HEK293T (cell line): ENCODE measurements at regions not wholly inside any gene's neighbourhood (a gene's known extent, or its start where the extent isn't known, plus 50 kb on each side); places are given as distances from the start of the nearest gene placed in this dataset.

Source experiments
- ELF4 ChIP-seq: fragments of 450-650 bp; IDR thresholded peaks from 2 replicates; pipeline ENCODE4 v1.6.1; 2017; ENCODE audit warnings: antibody characterized with exemption
- FOXA1 ChIP-seq: fragments of 450-650 bp; IDR thresholded peaks from 2 replicates; pipeline ENCODE4 v1.6.1; 2016; ENCODE audit warnings: mild to moderate bottlenecking
- LEF1 ChIP-seq: fragments of 450-650 bp; IDR thresholded peaks from 2 replicates; pipeline ENCODE4 v1.6.1; 2017; ENCODE audit warnings: mild to moderate bottlenecking, borderline replicate concordance
- SP1 ChIP-seq: fragments of 450-650 bp; IDR thresholded peaks from 2 replicates; pipeline ENCODE4 v1.6.1; 2017
- SUZ12 ChIP-seq: fragments of 450-650 bp; IDR thresholded peaks from 2 replicates; pipeline ENCODE4 v1.6.1; 2016; ENCODE audit warnings: mild to moderate bottlenecking
- TARDBP ChIP-seq: fragments of 450-650 bp; IDR thresholded peaks from 2 replicates; pipeline ENCODE4 v1.6.1; 2016
- ZNF384 ChIP-seq: fragments of 450-650 bp; IDR thresholded peaks from 2 replicates; pipeline ENCODE4 v1.6.1; 2016

DNA sequence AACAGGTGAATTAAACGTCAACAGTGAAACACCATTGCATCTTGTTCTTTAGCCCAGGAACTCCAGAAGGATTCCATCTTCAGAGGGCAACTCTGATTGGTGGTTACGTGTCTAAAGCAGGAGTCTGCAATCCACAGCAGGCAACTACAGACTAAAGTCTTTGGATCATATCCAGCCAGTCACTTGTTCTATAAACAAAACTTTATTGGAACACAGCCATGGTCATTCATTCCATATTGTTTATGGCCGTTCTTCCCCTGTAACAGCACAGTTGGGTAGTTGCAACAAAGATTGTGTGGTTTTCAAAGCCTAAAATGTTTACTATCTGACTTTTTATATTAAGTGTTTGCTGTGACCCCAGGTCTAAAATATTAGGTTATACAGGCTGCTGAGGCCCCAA is 94.7 kb upstream of the IMMP2L start:
- TF ChIP-seq TARDBP, result no peak
- TF ChIP-seq SUZ12, result no peak
- no peak for TF ChIP-seq LEF1
- no peak for TF ChIP-seq SP1
- TF ChIP-seq ZNF384, result no peak
- no peak for TF ChIP-seq FOXA1
- no peak for TF ChIP-seq ELF4
